SK-N-SH (cell line): ENCODE measurements at regions not wholly inside any gene's neighbourhood (a gene's known extent, or its start where the extent isn't known, plus 50 kb on each side); places are given as distances from the start of the nearest gene placed in this dataset.

Source experiments
- CTCF ChIA-PET: fragments of 300-600, 350-600 bp; formaldehyde crosslinking; extraction: SDS; loops from one replicate; lab custom pipeline; 2021; lab: Yijun Ruan, JAX
- POLR2A ChIA-PET: fragments of 350-600 bp; sonication (Branson Sonifier 250); formaldehyde crosslinking; extraction: SDS; loops from one replicate; lab custom pipeline; 2020; ENCODE audit warnings: antibody characterized with exemption, inconsistent platforms; lab: Yijun Ruan, JAX
- DNase-seq: peaks from one replicate; pipeline ENCODE4 v3.0.0; 2012
- H2AFZ ChIP-seq: fragments of 200-600 bp; sonication (generic); 2 replicates; pipeline ENCODE4 v1.8.1; 2016; ENCODE audit warnings: antibody characterized with exemption, mild to moderate bottlenecking, low read depth
- H3F3A ChIP-seq: fragments of 200-600 bp; sonication (generic); replicated peaks from 2 replicates; pipeline ENCODE3; 2016; ENCODE audit warnings: antibody characterized with exemption, mild to moderate bottlenecking; ENCODE audit not compliant: insufficient read depth
- H3K27ac ChIP-seq, 2 experiments: fragments of 200-500 bp in 1 of 2; fragments of 200-600 bp in 1 of 2; sonication (Bioruptor generic) in 1 of 2; sonication (generic), shearing (Covaris generic) in 1 of 2; 2 replicates each; pipeline versions ENCODE4 v1.5.1 to v1.6.1; 2014 to 2016; ENCODE audit warnings: low read depth in 2 of 2, inconsistent platforms in 1 of 2, low read length in 1 of 2, mild to moderate bottlenecking in 1 of 2, mixed read lengths in 1 of 2
- H3K27me3 ChIP-seq: fragments of 200-600 bp; sonication (generic), shearing (Covaris generic); 2 replicates; pipeline ENCODE4 v1.6.1; 2016; ENCODE audit warnings: mixed run types; ENCODE audit not compliant: insufficient read depth
- H3K36me3 ChIP-seq, 2 experiments: fragments of 200-500 bp in 1 of 2; fragments of 200-600 bp in 1 of 2; sonication (Bioruptor generic) in 1 of 2; sonication (generic) in 1 of 2; replicated peaks in 1 of 2; 2 replicates each; pipeline versions ENCODE3 to v1.5.1; 2014 to 2016; ENCODE audit warnings: low read length in 1 of 2, mild to moderate bottlenecking in 1 of 2; ENCODE audit not compliant: insufficient read depth in 2 of 2, control insufficient read depth in 1 of 2
- H3K4me1 ChIP-seq, 2 experiments: fragments of 200-500 bp in 1 of 2; fragments of 200-600 bp in 1 of 2; sonication (Bioruptor generic) in 1 of 2; sonication (generic), shearing (Covaris generic) in 1 of 2; 2 replicates each; pipeline versions ENCODE4 v1.5.1 to v1.6.1; 2014 to 2016; ENCODE audit warnings: low read depth in 1 of 2, low read length in 1 of 2, mixed run types in 1 of 2; ENCODE audit not compliant: insufficient read depth in 2 of 2, control insufficient read depth in 1 of 2
- H3K4me2 ChIP-seq: fragments of 200-600 bp; sonication (generic), shearing (Covaris generic); 2 replicates; pipeline ENCODE4 v1.6.1; 2017; ENCODE audit warnings: mixed run types
- H3K4me3 ChIP-seq, 2 experiments: fragments of 200-500 bp in 1 of 2; fragments of 200-600 bp in 1 of 2; sonication (Bioruptor generic) in 1 of 2; sonication (generic), shearing (Covaris generic) in 1 of 2; 2 replicates each; pipeline versions ENCODE4 v1.5.1 to v1.8.1; 2014 to 2016; ENCODE audit warnings: low read depth in 2 of 2, inconsistent platforms in 1 of 2, low read length in 1 of 2, mild to moderate bottlenecking in 1 of 2, mixed read lengths in 1 of 2, moderate library complexity in 1 of 2
- H3K79me2 ChIP-seq: fragments of 200-600 bp; sonication (generic); 2 replicates; pipeline ENCODE4 v1.8.1; 2017; ENCODE audit warnings: mild to moderate bottlenecking; ENCODE audit not compliant: insufficient read depth
- H3K9ac ChIP-seq: fragments of 200-600 bp; sonication (generic); 2 replicates; pipeline ENCODE4 v1.6.1; 2017; ENCODE audit warnings: mixed run types
- H3K9me2 ChIP-seq: fragments of 200-600 bp; sonication (generic); 2 replicates; pipeline ENCODE4 v1.6.1; 2017; ENCODE audit warnings: mixed run types
- H3K9me3 ChIP-seq: fragments of 200-600 bp; sonication (generic); 2 replicates; pipeline ENCODE4 v1.6.1; 2017; ENCODE audit warnings: mixed run types, mild to moderate bottlenecking, moderate library complexity
- H4K20me1 ChIP-seq: fragments of 200-600 bp; sonication (generic); 2 replicates; pipeline ENCODE4 v1.6.1; 2017; ENCODE audit warnings: mild to moderate bottlenecking, mixed run types; ENCODE audit not compliant: insufficient read depth
- CHD2 ChIP-seq: fragments of 150-350 bp; IDR thresholded peaks from 2 replicates; pipeline ENCODE4 v1.6.1; 2018; ENCODE audit warnings: low read length; ENCODE audit not compliant: partially characterized antibody
- EP300 ChIP-seq, 2 experiments: IDR thresholded peaks; 2 replicates each; pipeline versions ENCODE4 v1.4.0 to v1.6.1; 2012; ENCODE audit warnings: borderline replicate concordance in 1 of 2, low read depth in 1 of 2, low read length in 1 of 2
- FOSL2 ChIP-seq: IDR thresholded peaks from 2 replicates; pipeline ENCODE4 v1.4.0; 2012; ENCODE audit warnings: low read depth, mild to moderate bottlenecking, moderate library complexity, borderline replicate concordance
- FOXM1 ChIP-seq: IDR thresholded peaks from 2 replicates; pipeline ENCODE4 v1.4.0; 2012; ENCODE audit warnings: low read depth, mild to moderate bottlenecking
- GABPA ChIP-seq: IDR thresholded peaks from 2 replicates; pipeline ENCODE4 v1.4.0; 2012; ENCODE audit warnings: low read depth, mild to moderate bottlenecking
- JUND ChIP-seq: IDR thresholded peaks from 2 replicates; pipeline ENCODE4 v1.4.0; 2012
- MEF2A ChIP-seq: IDR thresholded peaks from 2 replicates; pipeline ENCODE4 v1.4.0; 2012; ENCODE audit warnings: low read depth, borderline replicate concordance
- NFIC ChIP-seq: IDR thresholded peaks from 2 replicates; pipeline ENCODE4 v1.4.0; 2012; ENCODE audit warnings: borderline replicate concordance
- POLR2AphosphoS5 ChIP-seq: IDR thresholded peaks from 2 replicates; pipeline ENCODE4 v1.6.1; 2012; ENCODE audit warnings: low read depth, low read length
- RCOR1 ChIP-seq: fragments of 150-350 bp; IDR thresholded peaks from 2 replicates; pipeline ENCODE4 v1.6.1; 2017; ENCODE audit warnings: antibody characterized with exemption, low read length
- RXRA ChIP-seq: IDR thresholded peaks from 2 replicates; pipeline ENCODE4 v1.4.0; 2012; ENCODE audit warnings: low read depth, mild to moderate bottlenecking, borderline replicate concordance
- SIN3A ChIP-seq: IDR thresholded peaks from 2 replicates; pipeline ENCODE4 v1.6.1; 2012; ENCODE audit warnings: low read depth, mild to moderate bottlenecking, low read length, moderate library complexity, borderline replicate concordance
- YY1 ChIP-seq: IDR thresholded peaks from 2 replicates; pipeline ENCODE4 v1.4.0; 2012; ENCODE audit warnings: low read depth, mild to moderate bottlenecking
- WGBS: methylation state at CpG from one replicate; pipeline ENCODE4 v1.1.6; 2017; ENCODE audit warnings: low lambda C conversion rate; 5-methylcytosine and 5-hydroxymethylcytosine counted together
- TF ChIP-seq, protein P1 (sequence below): IDR thresholded peaks from 2 replicates; pipeline ENCODE4 v1.4.0; 2012; ENCODE audit warnings: low read depth, borderline replicate concordance
- TF ChIP-seq, protein P2 (sequence below): IDR thresholded peaks from 2 replicates; pipeline ENCODE4 v1.6.1; 2012; ENCODE audit warnings: mild to moderate bottlenecking, low read depth, low read length, moderate library complexity
- TF ChIP-seq, protein P3 (sequence below): fragments of 200-600 bp; sonication (generic); IDR thresholded peaks from 2 replicates; pipeline ENCODE4 v1.6.1; 2017; ENCODE audit warnings: antibody characterized with exemption, mild to moderate bottlenecking, moderate library complexity
- TF ChIP-seq, protein P4 (sequence below): IDR thresholded peaks from 2 replicates; pipeline ENCODE4 v1.4.0; 2012; ENCODE audit warnings: low read depth

DNA sequence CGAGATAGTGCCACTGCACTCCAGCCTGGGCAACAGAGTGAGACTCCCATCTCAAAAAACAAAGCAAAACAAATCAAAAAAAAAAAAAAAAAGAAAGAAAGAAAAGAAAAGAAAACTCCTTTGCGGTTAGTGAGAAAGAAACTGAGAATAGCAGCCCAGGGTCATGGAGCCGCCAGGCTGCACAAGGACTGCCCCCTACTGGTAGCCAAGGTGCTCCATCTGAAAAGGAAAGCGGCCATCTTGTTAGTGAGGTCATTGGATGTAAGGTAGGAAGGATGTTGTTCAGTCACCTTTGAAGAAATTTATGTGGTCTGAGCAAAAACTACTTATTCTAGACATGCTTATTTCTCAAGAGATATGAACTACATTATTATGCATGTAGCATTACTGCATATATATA, 660.6 kb upstream of the TENM3 start:
- CTCF ChIA-PET: interaction anchor here (1.4 to 1.6 kb wide), 2 partner anchors 53 to 143 kb away, joined by 3 to 4 read pairs; no protein-coding TSS in a partner anchor
- H3K9me3 ChIP-seq: no peaks in the 10 kb centered on the region
- H4K20me1 ChIP-seq: no peaks in the 10 kb centered on the region
- no peak for TF ChIP-seq FOSL2
- TF ChIP-seq GABPA: no peak
- no peak for TF ChIP-seq SIN3A
- TF ChIP-seq, protein P1, sequence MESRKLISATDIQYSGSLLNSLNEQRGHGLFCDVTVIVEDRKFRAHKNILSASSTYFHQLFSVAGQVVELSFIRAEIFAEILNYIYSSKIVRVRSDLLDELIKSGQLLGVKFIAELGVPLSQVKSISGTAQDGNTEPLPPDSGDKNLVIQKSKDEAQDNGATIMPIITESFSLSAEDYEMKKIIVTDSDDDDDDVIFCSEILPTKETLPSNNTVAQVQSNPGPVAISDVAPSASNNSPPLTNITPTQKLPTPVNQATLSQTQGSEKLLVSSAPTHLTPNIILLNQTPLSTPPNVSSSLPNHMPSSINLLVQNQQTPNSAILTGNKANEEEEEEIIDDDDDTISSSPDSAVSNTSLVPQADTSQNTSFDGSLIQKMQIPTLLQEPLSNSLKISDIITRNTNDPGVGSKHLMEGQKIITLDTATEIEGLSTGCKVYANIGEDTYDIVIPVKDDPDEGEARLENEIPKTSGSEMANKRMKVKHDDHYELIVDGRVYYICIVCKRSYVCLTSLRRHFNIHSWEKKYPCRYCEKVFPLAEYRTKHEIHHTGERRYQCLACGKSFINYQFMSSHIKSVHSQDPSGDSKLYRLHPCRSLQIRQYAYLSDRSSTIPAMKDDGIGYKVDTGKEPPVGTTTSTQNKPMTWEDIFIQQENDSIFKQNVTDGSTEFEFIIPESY: no peak
- no peak for TF ChIP-seq MEF2A
- peak; percentile 48; the same call in 1 of the 2 replicates for TF ChIP-seq YY1
- no peak for TF ChIP-seq POLR2AphosphoS5
- TF ChIP-seq NFIC: no peak
- TF ChIP-seq, protein P2, sequence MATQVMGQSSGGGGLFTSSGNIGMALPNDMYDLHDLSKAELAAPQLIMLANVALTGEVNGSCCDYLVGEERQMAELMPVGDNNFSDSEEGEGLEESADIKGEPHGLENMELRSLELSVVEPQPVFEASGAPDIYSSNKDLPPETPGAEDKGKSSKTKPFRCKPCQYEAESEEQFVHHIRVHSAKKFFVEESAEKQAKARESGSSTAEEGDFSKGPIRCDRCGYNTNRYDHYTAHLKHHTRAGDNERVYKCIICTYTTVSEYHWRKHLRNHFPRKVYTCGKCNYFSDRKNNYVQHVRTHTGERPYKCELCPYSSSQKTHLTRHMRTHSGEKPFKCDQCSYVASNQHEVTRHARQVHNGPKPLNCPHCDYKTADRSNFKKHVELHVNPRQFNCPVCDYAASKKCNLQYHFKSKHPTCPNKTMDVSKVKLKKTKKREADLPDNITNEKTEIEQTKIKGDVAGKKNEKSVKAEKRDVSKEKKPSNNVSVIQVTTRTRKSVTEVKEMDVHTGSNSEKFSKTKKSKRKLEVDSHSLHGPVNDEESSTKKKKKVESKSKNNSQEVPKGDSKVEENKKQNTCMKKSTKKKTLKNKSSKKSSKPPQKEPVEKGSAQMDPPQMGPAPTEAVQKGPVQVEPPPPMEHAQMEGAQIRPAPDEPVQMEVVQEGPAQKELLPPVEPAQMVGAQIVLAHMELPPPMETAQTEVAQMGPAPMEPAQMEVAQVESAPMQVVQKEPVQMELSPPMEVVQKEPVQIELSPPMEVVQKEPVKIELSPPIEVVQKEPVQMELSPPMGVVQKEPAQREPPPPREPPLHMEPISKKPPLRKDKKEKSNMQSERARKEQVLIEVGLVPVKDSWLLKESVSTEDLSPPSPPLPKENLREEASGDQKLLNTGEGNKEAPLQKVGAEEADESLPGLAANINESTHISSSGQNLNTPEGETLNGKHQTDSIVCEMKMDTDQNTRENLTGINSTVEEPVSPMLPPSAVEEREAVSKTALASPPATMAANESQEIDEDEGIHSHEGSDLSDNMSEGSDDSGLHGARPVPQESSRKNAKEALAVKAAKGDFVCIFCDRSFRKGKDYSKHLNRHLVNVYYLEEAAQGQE: no peak
- TF ChIP-seq RXRA: no peak
- TF ChIP-seq JUND: no peak
- TF ChIP-seq, protein P3, sequence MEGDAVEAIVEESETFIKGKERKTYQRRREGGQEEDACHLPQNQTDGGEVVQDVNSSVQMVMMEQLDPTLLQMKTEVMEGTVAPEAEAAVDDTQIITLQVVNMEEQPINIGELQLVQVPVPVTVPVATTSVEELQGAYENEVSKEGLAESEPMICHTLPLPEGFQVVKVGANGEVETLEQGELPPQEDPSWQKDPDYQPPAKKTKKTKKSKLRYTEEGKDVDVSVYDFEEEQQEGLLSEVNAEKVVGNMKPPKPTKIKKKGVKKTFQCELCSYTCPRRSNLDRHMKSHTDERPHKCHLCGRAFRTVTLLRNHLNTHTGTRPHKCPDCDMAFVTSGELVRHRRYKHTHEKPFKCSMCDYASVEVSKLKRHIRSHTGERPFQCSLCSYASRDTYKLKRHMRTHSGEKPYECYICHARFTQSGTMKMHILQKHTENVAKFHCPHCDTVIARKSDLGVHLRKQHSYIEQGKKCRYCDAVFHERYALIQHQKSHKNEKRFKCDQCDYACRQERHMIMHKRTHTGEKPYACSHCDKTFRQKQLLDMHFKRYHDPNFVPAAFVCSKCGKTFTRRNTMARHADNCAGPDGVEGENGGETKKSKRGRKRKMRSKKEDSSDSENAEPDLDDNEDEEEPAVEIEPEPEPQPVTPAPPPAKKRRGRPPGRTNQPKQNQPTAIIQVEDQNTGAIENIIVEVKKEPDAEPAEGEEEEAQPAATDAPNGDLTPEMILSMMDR: peak; percentile 37; the same call in 1 of the 2 replicates
- TF ChIP-seq, protein P4, sequence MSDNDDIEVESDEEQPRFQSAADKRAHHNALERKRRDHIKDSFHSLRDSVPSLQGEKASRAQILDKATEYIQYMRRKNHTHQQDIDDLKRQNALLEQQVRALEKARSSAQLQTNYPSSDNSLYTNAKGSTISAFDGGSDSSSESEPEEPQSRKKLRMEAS: no peak
- TF ChIP-seq EP300 (IDR thresholded peaks at IDR 0.05; ENCODE audit: borderline replicate concordance in 1 of 2, low read depth in 1 of 2, low read length in 1 of 2): no peak
- no peak for TF ChIP-seq RCOR1
- TF ChIP-seq CHD2: no peak
- TF ChIP-seq FOXM1: no peak
- H2AFZ ChIP-seq: no peak overlapping the region
- no peak overlapping the region; a peak in 1 of 4 replicates for H3K4me3 ChIP-seq
- no peaks in the 10 kb centered on the region for H3K36me3 ChIP-seq
- no peak overlapping the region for H3K4me2 ChIP-seq
- no peaks in the 10 kb centered on the region for H3F3A ChIP-seq
- no peaks in the 10 kb centered on the region for H3K27me3 ChIP-seq
- peak; percentile 18 for DNase-seq
- no peak overlapping the region for H3K9ac ChIP-seq
- no peaks in the 10 kb centered on the region for H3K9me2 ChIP-seq
- POLR2A ChIA-PET: no interaction called here
- H3K4me1 ChIP-seq: no peaks in the 10 kb centered on the region
- H3K79me2 ChIP-seq: no peaks in the 10 kb centered on the region
- H3K27ac ChIP-seq: no peak overlapping the region
- 76% methylated on average over 4 of the region's 4 CpGs for WGBS
